GM19351 (cell line): ENCODE measurements at regions not wholly inside any gene's neighbourhood (a gene's known extent, or its start where the extent isn't known, plus 50 kb on each side); places are given as distances from the start of the nearest gene placed in this dataset.

ENCODE experiments used
- ATAC-seq: cut with Tn5 transposase; IDR thresholded peaks from one replicate; pipeline ENCODE4 v1.9.1; 2021; ENCODE audit warnings: mild to moderate bottlenecking, moderate library complexity; ENCODE audit not compliant: unreplicated experiment

DNA sequence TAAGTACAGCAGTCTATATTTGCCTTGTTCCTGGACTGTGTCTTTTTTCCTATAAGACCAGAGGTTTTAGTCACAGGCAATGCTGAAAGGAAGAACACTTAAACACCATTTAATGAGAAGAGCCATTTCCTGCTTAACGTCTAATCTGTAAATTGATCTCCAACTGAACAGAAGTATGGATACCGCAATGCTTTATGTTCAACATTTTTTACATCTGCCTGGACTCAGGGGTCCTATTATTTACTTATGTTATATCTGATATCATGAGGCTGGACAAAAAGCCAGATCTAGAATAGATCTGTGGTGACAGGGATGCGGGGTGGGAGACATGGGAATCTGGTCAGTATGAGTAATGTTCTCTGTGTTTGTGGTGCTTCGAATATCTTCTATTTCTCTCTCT lies 334.6 kb upstream of the MPDZ start:
- ATAC-seq, result no peak

DNA sequence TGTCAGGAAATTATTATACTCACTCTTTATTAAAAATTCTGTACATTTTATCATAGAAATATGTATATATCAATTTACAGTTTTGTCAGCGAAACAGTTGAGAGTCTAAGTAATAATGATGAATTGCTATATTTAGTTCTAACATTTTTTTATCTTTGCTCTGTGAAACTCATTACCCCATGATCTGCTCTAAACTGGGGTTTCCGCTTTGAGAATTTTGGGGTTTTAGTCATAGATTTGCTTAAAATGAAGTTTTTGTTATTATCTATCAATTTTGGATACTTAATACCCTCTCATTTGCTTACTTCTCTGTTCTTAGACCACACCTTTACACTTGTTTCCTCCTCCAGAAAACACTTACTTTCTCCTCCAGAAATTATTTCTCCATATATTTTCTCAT lies 333.8 kb upstream of the MPDZ start:
- no peak for ATAC-seq

DNA sequence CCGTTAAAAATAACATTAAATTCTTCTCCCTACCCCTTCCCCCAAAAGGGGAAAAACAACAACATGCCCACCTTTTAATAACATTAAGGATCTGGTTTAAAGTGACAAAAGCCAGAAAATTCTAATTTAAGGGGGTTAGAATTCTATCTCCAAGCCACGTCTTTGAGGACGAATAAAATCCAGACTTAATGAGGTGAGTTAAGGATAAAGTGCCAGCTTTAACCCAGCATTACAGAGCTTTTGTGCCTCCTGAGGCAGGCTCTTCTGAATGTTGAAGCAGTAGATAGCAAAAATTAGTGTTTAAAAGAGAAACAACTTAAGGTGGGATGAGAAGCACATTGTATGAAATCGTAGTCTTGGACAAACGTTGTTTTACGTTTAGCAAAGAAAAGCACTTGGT lies 329.0 kb upstream of the MPDZ start:
- ATAC-seq, result no peak

DNA sequence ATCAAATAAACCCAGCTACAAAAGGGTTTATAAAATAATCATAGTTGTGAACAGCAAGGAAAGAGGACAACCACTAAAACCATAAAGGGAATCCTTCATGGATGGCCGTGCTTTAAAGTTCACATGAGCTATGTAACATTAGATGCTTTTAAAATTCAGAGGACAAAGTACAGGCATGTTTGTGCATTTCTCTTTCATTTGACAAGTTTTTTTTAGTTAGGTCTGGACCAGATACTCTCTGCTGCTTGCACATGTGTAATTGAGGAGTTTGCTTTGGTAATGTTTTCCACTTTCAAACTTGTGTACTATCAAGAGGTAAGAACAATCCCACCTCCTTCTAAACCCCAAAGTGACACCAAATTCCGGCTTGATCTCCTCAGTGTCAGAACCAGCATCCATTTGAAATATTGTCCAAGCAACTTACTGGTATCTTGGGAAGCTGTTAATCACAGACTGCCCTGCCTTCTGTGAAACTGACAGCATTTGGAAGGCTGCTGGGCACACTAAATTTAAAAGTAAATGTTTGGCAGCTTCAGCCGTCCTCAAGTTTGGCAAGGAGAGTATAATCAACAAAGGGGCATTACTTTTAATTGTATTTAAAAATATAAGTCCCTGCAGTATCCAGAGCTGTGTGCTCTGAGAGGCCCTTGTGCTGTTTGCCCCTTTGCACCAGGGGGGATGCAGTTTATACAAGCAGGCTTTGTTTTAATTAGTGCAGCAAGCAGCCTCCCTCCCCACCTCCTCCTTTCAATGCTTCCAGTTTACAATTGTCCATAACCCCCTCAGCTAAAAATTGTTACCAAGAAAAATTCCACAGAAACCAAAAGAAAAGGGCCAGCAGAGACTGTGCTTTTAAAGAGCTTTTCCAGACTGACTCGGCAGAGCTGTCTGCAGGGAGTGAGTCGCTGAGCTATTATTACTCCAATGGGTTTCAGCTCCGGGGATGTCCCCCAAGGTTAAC lies 328.3 kb upstream of the MPDZ start:
- ATAC-seq, result no peak

DNA sequence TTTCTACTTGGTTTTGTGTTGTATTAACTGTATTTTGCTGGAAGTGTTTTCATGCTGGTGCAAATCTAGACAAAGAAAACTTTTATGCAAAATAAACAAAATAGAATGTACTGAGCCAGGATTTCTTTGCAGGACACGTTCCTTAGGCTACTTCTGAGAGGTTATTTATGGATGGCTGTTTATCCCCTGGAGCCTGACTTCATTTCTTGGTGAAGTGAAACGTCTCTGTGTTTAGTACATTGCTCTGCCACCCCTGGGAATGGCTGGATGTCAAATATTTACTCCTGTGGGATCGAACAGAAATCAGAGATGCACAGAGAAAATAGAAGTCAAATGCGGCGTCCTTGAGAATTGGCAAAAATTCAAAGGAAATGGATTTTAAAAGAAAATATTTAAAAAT lies 327.1 kb upstream of the MPDZ start:
- no peak for ATAC-seq

DNA sequence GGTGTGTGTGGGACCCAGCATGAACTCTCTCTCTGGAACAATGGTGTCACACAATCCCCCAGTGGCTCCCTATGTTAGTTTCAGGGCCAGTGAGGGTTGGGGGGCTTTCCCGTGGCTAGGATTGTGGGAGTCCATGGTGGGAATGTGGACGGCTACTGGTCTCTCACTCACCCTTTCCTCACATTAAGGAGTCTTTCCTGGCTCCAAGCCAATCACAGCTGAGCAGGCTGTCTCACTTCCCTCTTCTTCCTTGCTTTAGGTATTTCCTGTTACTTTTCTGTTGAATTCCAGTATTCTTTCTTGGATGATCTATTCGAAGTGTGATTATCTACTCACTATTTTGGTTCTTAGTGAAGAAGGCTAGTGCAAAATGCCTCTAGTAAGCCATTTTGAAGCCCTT lies 324.4 kb upstream of the MPDZ start:
- ATAC-seq, result no peak

DNA sequence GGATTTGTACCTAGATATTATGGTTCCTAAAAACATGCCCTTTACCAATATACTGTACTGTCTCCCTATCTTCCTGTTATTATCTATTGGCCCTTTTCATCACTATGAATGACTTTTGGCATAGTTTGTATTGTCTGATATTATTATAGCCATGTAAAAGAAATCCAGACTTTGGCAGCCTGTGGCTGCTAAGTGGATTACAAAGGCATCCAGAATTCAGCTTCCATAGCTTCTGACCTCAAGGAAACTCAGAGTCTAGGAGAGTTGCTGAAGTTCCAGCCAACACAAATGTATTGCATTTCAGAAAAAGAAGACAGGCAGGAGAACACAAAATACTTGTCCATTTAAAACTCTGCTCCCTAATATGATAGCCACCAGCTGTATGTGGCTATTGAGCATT lies 319.2 kb upstream of the MPDZ start:
- ATAC-seq, result no peak

DNA sequence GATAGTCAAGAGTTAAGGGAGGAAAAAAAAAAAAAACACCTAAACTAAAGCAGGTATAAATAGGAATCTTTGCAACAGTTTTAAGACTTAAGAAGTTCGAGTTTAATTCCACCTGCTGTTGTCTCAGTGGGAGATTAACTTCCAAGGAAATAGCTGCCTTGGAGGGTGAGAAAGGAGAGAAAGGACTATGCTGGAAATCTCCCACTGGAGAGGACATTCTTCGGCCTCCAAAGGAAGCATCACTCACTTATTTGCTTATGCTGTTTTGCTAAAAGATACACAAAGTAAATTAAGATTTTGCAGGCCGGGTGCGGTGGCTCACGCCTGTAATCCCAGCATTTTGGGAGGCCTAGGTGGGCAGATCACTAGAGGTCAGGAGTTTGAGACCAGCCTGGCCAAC lies 317.9 kb upstream of the MPDZ start:
- no peak for ATAC-seq

DNA sequence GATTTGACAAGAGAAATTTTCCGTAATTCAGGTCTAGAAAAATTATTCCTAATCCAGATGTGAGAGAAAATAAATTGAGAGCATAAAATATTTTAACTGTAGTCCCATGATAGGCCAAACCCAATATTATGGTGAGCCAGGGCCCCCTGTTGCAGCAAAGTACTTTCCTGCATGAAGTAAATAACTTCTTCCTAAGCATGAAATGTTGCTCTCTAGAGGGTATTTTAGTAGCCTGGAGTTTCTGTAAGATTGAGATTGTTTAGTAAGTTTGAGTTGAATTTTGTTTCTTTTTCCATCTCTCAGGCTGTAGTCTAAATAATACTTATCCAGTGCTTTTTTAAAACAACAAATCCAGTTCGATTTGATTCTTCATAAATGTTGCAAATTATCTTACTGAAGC lies 317.5 kb upstream of the MPDZ start:
- no peak for ATAC-seq

DNA sequence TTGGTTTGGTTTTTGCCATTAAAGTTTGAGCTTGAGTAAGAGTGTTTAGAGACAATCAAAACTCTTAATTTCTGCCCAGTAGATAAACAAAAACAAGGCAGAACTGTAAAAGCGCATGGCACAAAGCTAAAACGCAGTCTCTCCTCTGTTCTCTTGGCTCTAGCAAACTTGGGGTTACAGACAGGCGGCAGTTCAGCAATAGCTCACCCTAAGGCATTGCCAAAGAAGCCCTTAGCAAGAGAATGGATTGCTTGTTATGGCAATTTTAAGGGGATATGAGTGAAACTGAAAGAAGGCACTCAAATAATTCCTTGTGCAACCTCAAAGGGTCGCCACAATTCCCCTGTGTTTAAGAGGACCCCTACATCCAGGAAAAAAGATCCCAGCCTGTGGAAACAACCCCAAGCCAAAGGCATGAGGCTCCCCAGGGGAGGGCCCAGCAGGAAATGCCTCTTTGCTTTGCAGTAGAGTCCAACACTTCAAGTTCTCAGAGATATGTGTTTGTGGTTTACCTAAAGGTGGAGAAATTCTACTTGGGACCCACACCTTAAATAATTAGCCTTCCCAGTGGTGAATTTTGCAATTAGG lies 317.0 kb upstream of the MPDZ start:
- ATAC-seq, result no peak

DNA sequence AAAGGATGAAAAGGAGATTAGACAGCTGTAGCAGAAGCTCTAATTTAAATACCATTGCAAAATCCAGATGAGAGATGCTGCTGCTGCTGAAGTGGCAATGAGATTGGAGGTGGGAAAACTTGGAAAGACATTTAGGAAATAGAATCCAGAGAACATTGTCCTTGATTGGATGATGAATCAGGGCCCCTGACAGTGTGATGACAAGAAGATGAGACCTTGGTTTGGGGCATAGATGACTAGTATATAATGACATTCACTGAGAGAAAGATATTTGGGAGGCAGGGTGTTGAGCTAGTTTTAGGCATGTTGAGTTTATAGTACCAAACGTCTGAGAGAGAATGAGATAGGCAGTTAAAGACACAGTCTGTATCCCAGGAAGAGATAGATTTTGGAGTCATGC lies 311.5 kb upstream of the MPDZ start:
- ATAC-seq, result no peak

DNA sequence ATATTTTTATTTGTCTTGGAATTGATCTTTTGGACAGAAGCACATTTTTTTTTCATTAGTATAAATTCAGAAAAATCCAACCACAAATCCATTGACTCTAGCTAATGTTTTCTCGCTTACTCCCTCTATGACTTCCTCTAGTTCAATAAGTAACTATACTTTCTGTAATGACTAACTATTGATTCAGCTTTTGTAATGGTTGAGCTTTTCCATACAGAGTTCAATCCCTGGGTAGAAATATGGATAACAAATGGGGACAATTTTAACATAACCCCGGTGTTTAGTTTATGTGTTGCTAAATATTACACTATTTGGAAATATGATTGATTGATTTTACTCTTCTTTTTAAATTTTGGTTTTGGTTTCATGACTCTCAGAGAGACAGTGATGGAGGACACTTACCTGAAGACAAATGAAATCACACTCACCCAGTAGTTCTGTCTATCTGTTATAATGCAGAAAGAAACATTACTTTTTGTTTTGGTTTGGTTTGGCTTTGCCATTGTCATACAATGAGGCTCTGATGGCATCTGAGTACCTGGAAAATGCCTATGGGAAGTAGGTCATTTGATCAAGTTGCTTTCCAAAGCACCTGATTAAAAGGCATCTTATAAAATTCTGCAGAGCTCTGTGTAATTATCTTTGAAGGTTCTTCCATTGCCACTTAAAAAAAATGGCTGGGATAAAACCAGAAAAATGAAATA lies 309.7 kb upstream of the MPDZ start:
- ATAC-seq, result no peak

DNA sequence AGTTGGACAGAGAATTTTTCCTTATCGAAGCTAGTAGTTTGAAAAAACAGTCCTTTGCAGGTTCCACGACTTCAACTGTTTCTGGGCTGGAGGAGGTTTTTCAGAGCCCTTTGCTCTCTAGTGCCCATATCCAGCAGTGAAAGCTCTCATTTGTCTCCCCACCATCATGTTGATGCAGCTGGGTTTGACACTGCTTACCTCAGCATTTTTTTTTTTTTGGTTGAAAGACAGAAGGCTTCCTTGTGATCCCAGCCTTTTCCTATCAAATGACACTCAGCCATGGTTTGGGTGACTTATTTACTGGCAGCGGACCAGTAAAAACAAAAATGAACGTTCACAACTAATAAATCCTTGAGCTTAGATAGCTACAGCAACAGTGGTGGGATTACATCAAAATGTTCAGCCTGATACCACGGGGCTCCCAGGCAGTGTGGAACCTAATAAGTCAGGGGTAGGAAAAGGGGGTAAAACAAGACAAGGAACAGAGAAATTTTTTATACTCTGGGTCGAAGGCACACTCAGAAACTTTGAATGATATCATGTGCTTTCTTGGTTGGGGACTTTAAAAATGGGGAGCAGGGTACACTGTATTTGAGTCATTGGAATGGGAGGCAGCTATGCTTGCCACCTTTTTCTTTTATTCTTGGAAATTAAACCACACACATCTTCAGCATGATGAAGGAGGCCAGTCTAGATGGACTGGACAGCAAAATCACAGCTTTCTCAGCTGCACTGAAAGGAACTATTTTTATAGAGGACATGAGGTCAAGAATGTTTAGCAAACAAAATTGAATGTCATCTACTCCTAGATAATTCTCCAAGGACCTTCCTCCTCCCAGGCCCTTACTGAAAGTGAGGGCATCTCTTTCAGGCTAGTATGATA lies 308.9 kb upstream of the MPDZ start:
- ATAC-seq, result no peak

DNA sequence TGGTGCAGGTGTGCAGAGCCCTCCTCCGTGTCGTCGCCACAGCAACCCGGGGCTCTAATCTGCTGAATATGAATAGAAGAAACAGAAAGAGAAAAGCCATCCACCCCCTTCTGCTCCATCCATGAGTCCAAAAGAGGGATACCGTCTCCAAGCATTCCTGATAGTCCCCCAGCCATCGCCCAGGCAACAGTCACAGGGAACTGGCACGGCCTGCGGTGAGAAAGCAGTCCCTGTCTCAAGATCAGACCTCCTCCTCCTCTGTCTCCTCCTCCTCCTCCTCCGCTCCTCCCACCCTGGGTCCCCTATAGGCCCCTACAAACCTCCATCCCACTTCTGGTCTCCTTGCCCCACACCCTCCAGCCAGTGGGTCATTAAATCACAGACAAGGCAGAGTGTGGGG lies 308.1 kb upstream of the MPDZ start:
- no peak for ATAC-seq

DNA sequence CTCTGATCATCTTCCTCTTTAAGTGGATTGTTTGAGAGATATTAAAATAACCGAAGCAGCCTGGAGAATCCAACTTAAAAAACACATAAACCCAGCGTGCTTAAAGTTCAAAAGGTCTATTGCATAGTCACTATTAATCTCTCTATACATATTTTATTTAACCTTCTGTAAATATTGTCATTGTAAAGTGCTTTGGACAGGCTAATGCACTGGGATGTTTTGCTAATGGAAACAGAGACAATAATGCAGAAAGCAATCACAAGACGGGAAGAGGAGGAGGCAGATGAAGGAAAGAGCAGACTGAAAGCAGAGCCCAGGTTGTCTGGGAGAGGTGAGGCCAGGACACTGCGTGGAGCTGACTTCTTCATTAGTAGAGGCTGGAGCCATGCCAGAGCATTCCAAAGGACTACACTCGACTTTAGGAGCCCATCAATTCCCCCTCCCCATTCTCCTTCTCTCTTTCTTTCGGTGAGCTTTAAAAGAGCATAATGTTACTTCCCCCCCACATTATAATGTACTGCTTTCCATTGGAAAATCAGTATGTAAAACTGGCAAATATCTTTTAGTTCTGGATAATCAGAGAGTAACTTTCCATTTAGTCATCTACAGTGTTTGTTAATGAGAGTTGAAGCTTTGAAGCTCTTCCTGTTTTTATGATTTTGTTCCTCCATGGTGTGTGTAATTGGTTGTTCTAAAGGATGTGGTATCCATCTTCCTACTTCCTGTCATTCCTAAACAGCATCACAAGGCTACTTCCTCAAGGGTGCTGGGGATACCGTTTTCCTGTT lies 307.3 kb upstream of the MPDZ start:
- ATAC-seq, result no peak

DNA sequence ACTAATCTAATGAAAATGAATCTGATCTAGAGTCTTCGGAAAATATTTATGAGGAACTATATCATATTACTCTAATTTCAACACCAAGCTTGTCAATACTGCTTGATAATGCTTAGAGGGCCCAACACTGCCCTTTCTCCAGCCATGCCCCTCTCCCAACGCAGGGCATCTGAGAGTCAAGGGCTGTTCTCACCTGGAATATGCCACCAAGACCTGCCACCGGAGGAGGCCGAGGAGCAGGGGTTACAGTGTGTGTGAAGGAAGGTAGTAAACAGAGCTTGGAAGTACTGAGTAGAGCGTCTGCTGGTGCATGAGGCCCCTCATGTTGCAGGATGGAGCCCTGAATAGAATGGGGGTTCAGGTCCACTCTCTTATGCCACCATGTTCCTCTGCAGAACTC lies 301.3 kb upstream of the MPDZ start:
- ATAC-seq, result no peak

DNA sequence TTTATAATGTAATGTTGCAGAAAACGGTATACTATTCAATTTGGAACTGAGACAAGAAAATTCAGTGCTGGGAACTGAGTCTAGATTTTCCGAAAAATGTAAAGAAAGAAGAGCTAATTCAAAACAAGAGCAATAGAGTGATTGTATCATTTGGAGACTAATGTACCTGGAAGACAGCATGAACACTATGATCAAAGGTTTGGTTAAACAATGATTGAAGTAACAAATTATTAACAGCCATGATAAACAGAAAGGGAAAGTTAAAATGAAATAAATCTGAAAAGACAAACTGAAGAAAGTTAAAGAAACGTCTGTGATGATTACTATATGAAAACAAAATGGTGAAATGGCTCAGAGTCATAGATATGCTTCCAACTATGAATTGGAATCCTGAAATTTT lies 300.6 kb upstream of the MPDZ start:
- no peak for ATAC-seq

DNA sequence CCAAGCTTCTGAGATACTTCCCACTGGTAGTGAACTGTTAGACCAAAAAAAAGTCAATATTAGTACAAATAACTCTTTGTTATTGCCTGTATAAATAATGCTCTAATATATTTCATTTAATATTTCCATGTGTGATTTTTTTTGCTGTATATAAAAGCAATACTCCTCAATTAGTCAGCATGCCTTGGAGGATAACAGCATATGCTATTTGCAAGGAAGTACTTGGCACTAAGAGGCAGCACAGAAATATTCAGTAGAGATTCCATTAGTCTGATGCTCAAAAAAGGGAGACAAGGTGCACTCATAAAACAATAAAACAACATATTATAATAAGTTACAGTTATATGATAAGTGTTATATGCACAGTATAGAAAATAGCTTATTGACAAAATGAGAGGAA lies 296.6 kb upstream of the MPDZ start:
- ATAC-seq, result no peak

DNA sequence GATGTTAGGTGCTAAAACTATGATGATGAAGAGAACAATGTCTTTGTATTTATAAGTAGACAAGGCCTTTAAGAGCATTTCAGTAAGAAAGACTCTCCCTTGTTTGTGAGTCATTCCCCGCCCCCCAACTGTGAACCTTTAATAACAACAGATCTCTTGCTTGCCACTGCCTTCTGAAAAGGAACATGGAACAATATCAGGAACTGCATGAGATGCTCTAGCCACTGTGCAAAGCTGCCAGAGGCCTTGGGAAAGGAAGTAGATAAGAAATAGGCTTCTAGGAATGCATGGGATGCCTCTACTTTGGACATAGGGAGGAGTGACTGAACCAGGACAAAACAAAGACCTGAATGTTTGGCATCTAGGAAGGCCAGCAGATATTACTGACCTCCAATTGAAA lies 296.1 kb upstream of the MPDZ start:
- ATAC-seq, result no peak
